GM10266 (cell line): ENCODE measurements at regions not wholly inside any gene's neighbourhood (a gene's known extent, or its start where the extent isn't known, plus 50 kb on each side); places are given as distances from the start of the nearest gene placed in this dataset.

ENCODE experiments used
- DNase-seq: peaks from one replicate; pipeline ENCODE4 v3.0.0; 2012; ENCODE audit errors: extremely low spot score
- TF ChIP-seq, protein P1 (sequence below): IDR thresholded peaks from 2 replicates; pipeline ENCODE4 v1.5.1; 2012; ENCODE audit warnings: mild to moderate bottlenecking, low read depth; ENCODE audit not compliant: control insufficient read depth, insufficient read depth; ENCODE audit errors: missing control alignments

DNA sequence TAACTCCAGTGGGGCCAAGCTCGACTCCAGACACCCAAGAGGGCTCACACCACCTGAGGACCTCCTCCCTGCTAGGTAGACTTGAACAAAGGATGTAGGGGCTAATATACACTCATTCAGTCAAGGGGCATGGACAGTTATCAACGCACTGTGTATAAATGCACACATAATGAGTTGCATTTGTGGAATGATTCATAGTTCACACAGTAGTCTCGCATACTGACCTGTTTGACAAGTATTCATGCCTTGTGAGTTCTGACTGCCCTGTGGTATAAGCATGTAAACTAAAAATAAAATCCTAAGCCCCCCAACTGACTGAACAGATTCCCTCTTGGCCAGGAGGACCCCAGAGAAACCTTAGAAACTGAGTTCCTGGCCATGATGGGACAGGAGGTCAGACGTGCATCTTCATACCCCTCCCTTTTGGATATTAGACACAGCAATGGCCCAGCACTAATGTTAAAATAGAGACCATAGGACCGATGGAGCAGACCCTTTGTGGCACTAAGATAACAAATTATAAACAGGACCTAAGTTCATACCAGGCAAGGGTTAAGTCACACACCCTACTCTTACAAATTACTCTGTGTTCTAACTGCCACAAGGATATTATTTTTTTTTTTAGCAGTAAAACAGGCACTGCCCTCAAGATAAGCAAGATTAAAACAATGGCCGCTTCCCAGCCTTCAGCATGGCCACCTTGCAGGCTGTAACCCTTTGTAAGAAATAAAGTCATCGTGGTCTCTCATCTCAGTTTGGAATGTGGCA, 124.4 kb downstream of the TTLL2 start:
- TF ChIP-seq, protein P1, sequence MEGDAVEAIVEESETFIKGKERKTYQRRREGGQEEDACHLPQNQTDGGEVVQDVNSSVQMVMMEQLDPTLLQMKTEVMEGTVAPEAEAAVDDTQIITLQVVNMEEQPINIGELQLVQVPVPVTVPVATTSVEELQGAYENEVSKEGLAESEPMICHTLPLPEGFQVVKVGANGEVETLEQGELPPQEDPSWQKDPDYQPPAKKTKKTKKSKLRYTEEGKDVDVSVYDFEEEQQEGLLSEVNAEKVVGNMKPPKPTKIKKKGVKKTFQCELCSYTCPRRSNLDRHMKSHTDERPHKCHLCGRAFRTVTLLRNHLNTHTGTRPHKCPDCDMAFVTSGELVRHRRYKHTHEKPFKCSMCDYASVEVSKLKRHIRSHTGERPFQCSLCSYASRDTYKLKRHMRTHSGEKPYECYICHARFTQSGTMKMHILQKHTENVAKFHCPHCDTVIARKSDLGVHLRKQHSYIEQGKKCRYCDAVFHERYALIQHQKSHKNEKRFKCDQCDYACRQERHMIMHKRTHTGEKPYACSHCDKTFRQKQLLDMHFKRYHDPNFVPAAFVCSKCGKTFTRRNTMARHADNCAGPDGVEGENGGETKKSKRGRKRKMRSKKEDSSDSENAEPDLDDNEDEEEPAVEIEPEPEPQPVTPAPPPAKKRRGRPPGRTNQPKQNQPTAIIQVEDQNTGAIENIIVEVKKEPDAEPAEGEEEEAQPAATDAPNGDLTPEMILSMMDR, result no peak
- no peak for DNase-seq

DNA sequence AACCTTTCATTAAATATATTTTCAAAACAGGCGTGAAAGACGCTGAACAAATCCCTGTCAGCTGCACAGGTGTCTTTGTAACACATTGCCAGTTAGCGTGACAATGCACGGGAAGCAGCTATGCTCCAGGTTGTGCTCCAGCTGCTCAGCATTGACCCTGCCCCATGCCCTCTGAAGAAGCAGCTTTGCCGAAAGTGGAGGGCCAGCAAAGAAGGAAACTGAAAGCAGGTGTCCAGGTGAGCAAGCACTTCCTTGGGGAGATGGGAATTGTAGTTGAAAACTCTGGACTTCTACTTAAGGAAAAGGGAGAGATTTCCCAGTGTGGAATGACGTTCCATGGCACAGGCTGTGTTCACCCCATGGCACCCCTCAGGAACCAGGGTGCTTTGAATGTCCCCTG, 125.7 kb downstream of the TTLL2 start:
- DNase-seq, result no peak
- TF ChIP-seq, protein P1, result no peak

DNA sequence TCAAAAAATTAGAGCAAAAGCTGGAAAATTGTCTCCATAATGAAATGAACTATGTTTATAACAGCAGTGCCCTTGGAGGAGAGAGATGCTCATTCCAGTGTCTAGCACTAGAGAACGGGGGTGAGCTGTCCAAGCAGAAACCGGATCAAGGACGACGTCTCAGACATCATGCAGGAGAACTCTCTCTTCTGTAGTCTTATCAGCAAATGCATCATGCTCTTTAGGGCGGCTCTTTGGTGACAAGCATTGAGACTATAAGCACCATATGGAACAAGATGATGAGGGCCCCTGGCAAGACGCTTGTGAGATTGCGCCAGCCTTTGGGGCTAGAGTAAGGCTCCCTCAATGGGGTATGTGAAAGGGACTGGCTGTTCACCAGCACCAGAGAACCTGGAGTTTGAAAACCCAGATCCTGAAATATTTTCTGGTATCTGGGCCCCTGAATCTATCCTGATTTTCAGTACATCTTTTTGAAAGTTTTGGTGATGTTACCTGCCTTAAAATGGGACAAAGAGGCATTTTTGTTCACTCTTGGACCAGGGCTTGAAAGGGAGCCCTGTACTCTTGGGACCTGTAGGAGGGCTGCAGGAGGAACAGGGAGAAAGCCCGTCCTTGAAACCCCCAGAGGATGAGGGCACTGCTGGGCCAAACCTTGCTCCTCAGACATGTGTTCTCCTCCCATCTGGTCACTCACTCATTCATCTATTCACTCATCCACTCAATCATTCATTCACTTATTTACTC, 127.6 kb downstream of the TTLL2 start:
- TF ChIP-seq, protein P1, result no peak
- no peak for DNase-seq

DNA sequence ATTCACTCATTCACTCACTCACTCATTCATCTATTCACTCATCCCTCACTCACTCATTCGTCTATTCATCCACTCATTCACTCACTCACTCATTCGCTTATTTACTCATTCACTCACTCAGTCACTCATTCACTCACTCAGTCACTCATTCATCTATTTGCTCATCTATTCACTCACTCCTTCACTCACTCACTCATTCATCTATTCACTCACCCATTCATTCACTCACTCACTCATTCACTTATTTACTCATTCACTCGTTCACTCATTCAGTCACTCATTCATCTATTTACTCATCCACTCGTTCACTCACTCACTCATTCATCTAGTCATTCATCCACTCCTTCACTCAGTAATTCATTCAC, 128.2 kb downstream of the TTLL2 start:
- TF ChIP-seq, protein P1, result no peak

DNA sequence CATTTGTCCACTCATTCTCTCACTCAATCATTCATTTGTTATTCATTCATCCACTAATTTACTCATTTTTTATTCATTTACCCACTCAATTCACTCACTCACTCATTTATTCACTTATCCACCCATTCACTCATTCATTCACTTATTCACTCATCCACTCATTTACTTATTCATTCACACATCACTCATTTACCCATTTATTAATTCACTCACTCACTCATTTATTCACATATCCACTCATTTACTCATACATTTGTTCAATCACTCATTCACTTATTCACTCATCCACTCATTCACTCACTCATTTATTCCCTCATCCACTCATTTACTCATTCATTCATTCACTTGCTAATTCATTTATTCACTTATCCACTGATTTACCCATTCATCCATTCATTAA, 129.1 kb downstream of the TTLL2 start:
- TF ChIP-seq, protein P1, result no peak
- no peak for DNase-seq

More for the DNA sequence above, 128.2 kb downstream of the TTLL2 start:
- DNase-seq, result no peak

DNA sequence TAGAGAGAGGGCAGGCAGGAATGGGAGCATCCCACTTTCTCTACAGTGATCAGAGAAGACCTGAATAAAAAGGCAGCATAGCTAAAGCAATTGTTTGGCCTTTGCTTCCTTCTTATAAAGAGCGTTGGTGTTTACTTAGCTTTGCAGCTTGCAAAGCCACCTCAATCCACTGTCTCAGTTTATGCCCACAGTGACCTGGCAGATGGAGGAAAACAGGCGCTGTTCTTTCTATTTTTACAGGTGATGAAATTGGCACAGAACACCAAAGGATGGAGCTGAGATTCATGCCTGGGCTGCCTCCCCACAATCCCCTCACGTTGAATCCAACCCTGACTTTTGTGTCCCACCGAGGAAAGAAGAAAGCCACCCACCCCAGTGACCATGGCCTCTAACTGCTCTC, 130.5 kb downstream of the TTLL2 start:
- no peak for DNase-seq
- TF ChIP-seq, protein P1, result no peak
